Lung (tissue), 11 donors: ENCODE measurements at regions not wholly inside any gene's neighbourhood (a gene's known extent, or its start where the extent isn't known, plus 50 kb on each side); places are given as distances from the start of the nearest gene placed in this dataset.
A peak's percentile ranks its signal among the peaks of the same experiment; 100 is the strongest.

Source experiments
- ATAC-seq: fragments of 200-7000 bp; cut with Tn5 transposase; one replicate; pipeline ENCODE4 v1.9.1; 2020; ENCODE audit warnings: moderate number of reproducible peaks; ENCODE audit not compliant: insufficient read depth, low FRiP score
- DNase-seq, 3 donors: peaks; one replicate each; pipeline ENCODE4 v3.0.0-alpha.2; 2013 to 2017
- H3K27ac ChIP-seq, 2 donors: one replicate each; pipeline ENCODE4 v1.5.1; 2013; ENCODE audit warnings: mild to moderate bottlenecking in 2 of 2, moderate library complexity in 2 of 2, control low read depth in 1 of 2, inconsistent platforms in 1 of 2, low read depth in 1 of 2, low read length in 1 of 2
- H3K27me3 ChIP-seq, 3 donors: one replicate each; pipeline ENCODE4 v1.5.1; 2013; ENCODE audit warnings: low read length in 2 of 3; ENCODE audit not compliant: control insufficient read depth in 3 of 3, insufficient read depth in 3 of 3
- H3K36me3 ChIP-seq, 4 donors: one replicate each; pipeline ENCODE4 v1.5.1; 2013; ENCODE audit warnings: low read length in 4 of 4, mild to moderate bottlenecking in 1 of 4, moderate library complexity in 1 of 4; ENCODE audit not compliant: control insufficient read depth in 4 of 4, insufficient read depth in 4 of 4
- H3K4me1 ChIP-seq, 5 donors: one replicate each; pipeline ENCODE4 v1.5.1; 2013; ENCODE audit warnings: low read length in 5 of 5, mild to moderate bottlenecking in 2 of 5, moderate library complexity in 1 of 5; ENCODE audit not compliant: control insufficient read depth in 5 of 5, insufficient read depth in 5 of 5
- H3K4me3 ChIP-seq: one replicate; pipeline ENCODE4 v1.5.1; 2013; ENCODE audit warnings: mild to moderate bottlenecking, control low read depth, moderate library complexity
- H3K9ac ChIP-seq, 2 donors: one replicate each; pipeline ENCODE4 v1.5.1; 2013; ENCODE audit warnings: low read length in 2 of 2, control low read depth in 1 of 2; ENCODE audit not compliant: insufficient read depth in 1 of 2
- H3K9me3 ChIP-seq, 4 donors: one replicate each; pipeline ENCODE4 v1.5.1; 2013; ENCODE audit warnings: low read length in 3 of 4, mild to moderate bottlenecking in 1 of 4, moderate library complexity in 1 of 4; ENCODE audit not compliant: control insufficient read depth in 4 of 4, insufficient read depth in 3 of 4
- WGBS, 2 donors: extraction: QIAGEN DNeasy Blood & Tissue Kit; methylation state at CpG; one replicate each; pipeline ENCODE4 v1.1.7; 2013; 5-methylcytosine and 5-hydroxymethylcytosine counted together
- TF ChIP-seq, protein P1 (sequence below): IDR thresholded peaks from 2 replicates; pipeline ENCODE4 v1.5.1; 2012; ENCODE audit warnings: mild to moderate bottlenecking; ENCODE audit errors: control extremely low read depth, extremely low read depth
- donor health status: control.
- donor health status: control.
- donor health status: Bipolar disorder and iron deficiency.
- donor health status: healthy.
- donor health status: DM: yes; HTN: yes; CAD: no.

DNA sequence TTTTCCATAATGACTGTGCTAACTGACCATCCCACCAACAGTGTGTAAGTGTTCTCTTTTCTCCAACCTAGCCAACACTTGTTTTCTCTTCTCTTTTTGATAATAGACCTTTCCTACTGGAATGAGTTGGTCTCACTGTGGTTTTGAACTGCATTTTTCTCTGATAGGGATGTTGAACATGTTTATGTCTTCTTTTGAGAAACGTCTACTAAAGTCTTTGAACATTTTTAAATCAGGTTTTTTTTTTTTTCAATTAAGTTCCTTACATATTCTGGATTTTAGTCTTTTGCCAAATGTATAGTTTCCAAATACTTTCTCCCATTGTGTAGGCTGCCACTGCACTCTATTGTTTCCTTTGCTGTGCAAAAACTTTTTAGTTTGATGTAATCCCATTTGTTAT lies 405.5 kb upstream of the FIGN start:
- no peaks in the 10 kb centered on the region for H3K9me3 ChIP-seq
- no peaks in the 10 kb centered on the region for H3K27me3 ChIP-seq
- H3K4me1 ChIP-seq = no peaks in the 10 kb centered on the region
- H3K36me3 ChIP-seq = no peaks in the 10 kb centered on the region
- DNase-seq (no peak), ATAC-seq (no peak)
- H3K27ac ChIP-seq = no peak overlapping the region
- no peak overlapping the region for H3K4me3 ChIP-seq
- 56 to 57% methylated on average over 1 of the region's 1 CpG for WGBS, 2 donors
- TF ChIP-seq, protein P1, sequence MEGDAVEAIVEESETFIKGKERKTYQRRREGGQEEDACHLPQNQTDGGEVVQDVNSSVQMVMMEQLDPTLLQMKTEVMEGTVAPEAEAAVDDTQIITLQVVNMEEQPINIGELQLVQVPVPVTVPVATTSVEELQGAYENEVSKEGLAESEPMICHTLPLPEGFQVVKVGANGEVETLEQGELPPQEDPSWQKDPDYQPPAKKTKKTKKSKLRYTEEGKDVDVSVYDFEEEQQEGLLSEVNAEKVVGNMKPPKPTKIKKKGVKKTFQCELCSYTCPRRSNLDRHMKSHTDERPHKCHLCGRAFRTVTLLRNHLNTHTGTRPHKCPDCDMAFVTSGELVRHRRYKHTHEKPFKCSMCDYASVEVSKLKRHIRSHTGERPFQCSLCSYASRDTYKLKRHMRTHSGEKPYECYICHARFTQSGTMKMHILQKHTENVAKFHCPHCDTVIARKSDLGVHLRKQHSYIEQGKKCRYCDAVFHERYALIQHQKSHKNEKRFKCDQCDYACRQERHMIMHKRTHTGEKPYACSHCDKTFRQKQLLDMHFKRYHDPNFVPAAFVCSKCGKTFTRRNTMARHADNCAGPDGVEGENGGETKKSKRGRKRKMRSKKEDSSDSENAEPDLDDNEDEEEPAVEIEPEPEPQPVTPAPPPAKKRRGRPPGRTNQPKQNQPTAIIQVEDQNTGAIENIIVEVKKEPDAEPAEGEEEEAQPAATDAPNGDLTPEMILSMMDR = no peak
- no peak overlapping the region for H3K9ac ChIP-seq

DNA sequence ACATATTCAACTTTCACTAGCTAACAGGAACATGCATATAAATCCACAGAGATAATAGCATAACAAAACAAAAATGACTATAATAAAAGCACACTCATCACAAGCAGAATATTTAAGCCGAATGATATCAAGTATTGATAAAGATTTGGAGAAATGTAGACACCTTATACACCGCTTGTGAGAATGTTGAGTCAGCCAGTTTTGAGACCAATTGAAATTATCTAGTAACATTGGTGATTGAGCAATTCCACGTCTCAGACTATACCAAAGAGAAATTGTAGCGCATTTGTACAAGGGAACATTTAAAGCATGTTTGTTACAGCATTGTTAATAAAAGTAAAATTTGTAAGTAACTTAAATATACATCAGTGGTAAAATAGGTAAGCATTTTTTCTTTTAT lies 402.9 kb upstream of the FIGN start:
- Histone ChIP-seq H3K27me3 (no peaks in the 10 kb centered on the region), H3K4me1 (no peaks in the 10 kb centered on the region), H3K4me3 (no peak overlapping the region), H3K27ac (no peak overlapping the region), H3K9ac (no peak overlapping the region), H3K36me3 (no peaks in the 10 kb centered on the region), H3K9me3 (no peaks in the 10 kb centered on the region)
- TF ChIP-seq, protein P1 = no peak
- ATAC-seq (no peak), DNase-seq (no peak)
- 85 to 86% methylated on average over 4 of the region's 4 CpGs for WGBS, 2 donors

DNA sequence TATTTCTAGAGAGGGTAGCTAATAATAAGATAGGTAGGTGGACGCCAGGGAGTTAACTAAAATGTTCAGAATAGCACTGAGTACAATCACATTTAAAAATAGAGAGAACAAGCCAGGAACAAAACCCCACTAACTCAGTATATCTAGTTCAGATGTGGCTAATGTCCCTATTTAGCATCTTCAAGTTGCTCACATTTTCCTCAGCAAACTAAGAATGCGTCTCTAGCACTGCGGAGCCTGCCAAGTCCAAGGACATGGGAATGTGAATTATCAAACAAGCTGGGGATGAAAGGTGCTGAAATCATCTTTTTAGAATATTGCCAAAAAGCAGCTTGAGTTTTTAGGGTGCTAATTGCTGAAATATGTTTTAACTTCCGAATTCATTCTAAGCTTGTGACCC lies 398.5 kb upstream of the FIGN start:
- TF ChIP-seq, protein P1 = no peak
- DNase-seq (no peak), ATAC-seq (no peak)
- H3K9me3 ChIP-seq = no peaks in the 10 kb centered on the region
- H3K27ac ChIP-seq = no peak overlapping the region
- no peaks in the 10 kb centered on the region for H3K36me3 ChIP-seq
- no peak overlapping the region for H3K9ac ChIP-seq
- no peaks in the 10 kb centered on the region for H3K4me1 ChIP-seq
- no peaks in the 10 kb centered on the region for H3K27me3 ChIP-seq
- 77% methylated on average over 4 of the region's 4 CpGs for WGBS, 2 donors
- H3K4me3 ChIP-seq = no peak overlapping the region

DNA sequence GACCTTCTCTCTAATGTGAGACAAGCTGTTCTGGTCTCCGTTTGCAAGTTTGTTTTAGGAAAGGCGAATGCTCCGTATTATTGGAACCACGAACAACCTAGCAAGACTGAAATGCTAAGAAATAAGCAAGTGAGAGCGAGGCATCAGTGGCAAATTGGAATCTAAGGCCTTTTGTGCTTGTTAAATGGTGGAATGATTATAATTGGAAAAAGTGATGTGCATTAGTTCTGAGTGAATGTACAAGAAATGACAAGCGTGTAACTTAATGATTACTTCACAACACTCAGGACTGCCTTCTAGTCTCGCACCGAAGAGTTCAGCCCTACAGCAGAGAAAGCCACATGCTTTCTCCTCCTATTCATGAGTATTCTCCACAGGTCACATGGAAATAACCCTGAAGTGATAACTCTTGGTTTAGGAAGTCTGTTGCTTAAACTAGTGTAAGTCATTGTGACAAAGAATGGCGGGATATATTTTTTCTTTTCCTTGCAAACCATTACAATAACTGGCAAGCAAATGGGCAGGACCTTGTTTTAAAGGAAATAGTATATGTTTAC lies 392.2 kb upstream of the FIGN start:
- Histone ChIP-seq H3K4me1 (no peaks in the 10 kb centered on the region), H3K27me3 (no peaks in the 10 kb centered on the region), H3K36me3 (no peaks in the 10 kb centered on the region), H3K9ac (no peak overlapping the region), H3K9me3 (no peaks in the 10 kb centered on the region), H3K4me3 (no peak overlapping the region), H3K27ac (no peak overlapping the region)
- WGBS, 2 donors = 85 to 87% methylated on average over 9 of the region's 9 CpGs
- TF ChIP-seq, protein P1 = no peak
- DNase-seq (peak in 1 of 3 donors; percentile 5), ATAC-seq (no peak)
